Fibroblast of villous mesenchyme (primary cell): ENCODE measurements at regions not wholly inside any gene's neighbourhood (a gene's known extent, or its start where the extent isn't known, plus 50 kb on each side); places are given as distances from the start of the nearest gene placed in this dataset.
A peak's percentile ranks its signal among the peaks of the same experiment; 100 is the strongest.

Experiments
- DNase-seq: peaks from one replicate; pipeline ENCODE4 v3.0.0-alpha.2; 2010; ENCODE audit warnings: low read depth
- H3K4me3 ChIP-seq: 2 replicates; pipeline ENCODE4 v1.5.1; 2011; ENCODE audit warnings: low read depth, mild to moderate bottlenecking, low read length
- CTCF ChIP-seq: IDR thresholded peaks from 2 replicates; pipeline ENCODE4 v1.5.1; 2012; ENCODE audit warnings: low read depth, mild to moderate bottlenecking, low read length; ENCODE audit not compliant: insufficient read depth

- no peak overlapping the region for H3K4me3 ChIP-seq
- no peak for TF ChIP-seq CTCF
- DNase-seq: no peak
Observed at GRCh38 chr13:59172076-59172475, 991.7 kb downstream of the DIAPH3 start.

GRCh38 chr13:59176775-59177174 lies 987.0 kb downstream of the DIAPH3 start:
- no peak for DNase-seq
- TF ChIP-seq CTCF: peak; percentile 7
- H3K4me3 ChIP-seq: no peak overlapping the region

GRCh38 chr13:59178344-59178743 lies 985.4 kb downstream of the DIAPH3 start:
- no peak for DNase-seq
- TF ChIP-seq CTCF: no peak
- H3K4me3 ChIP-seq: no peak overlapping the region

GRCh38 chr13:59182241-59182640 lies 981.5 kb downstream of the DIAPH3 start:
- no peak overlapping the region for H3K4me3 ChIP-seq
- DNase-seq: no peak
- no peak for TF ChIP-seq CTCF

- no peak overlapping the region for H3K4me3 ChIP-seq
- no peak for DNase-seq
- TF ChIP-seq CTCF: no peak
Observed at GRCh38 chr13:59197397-59197796, 966.3 kb downstream of the DIAPH3 start.

- DNase-seq: no peak
- no peak for TF ChIP-seq CTCF
Observed at GRCh38 chr13:59201841-59202240, 961.9 kb downstream of the DIAPH3 start.

GRCh38 chr13:59203855-59204254 lies 959.9 kb downstream of the DIAPH3 start:
- H3K4me3 ChIP-seq: no peak overlapping the region
- DNase-seq: no peak
- no peak for TF ChIP-seq CTCF

More at GRCh38 chr13:59201841-59202240, 961.9 kb downstream of the DIAPH3 start:
- H3K4me3 ChIP-seq: no peak overlapping the region
